ENCODE measurements at regions not wholly inside any gene's neighbourhood (a gene's known extent, or its start where the extent isn't known, plus 50 kb on each side); places are given as distances from the start of the nearest gene placed in this dataset.

GRCh38 chr3:187567021-187567420 lies 103.2 kb downstream of the SST start:
- DNase-seq (ENCODE audit: low spot score in 2 of 2, unreplicated experiment in 2 of 2), result no peak
- Mint-ChIP-seq H3K4me3 (no peak overlapping the region), H3K36me3 (no peaks in the 10 kb centered on the region), H3K27me3 (ENCODE audit: low read depth) (no peaks in the 10 kb centered on the region), H3K9me3 (no peaks in the 10 kb centered on the region), H3K27ac (peak overlapping the region; percentile 69), H3K4me1 (peaks cover 33% of the 10 kb centered on the region)
- TF ChIP-seq, protein P1, sequence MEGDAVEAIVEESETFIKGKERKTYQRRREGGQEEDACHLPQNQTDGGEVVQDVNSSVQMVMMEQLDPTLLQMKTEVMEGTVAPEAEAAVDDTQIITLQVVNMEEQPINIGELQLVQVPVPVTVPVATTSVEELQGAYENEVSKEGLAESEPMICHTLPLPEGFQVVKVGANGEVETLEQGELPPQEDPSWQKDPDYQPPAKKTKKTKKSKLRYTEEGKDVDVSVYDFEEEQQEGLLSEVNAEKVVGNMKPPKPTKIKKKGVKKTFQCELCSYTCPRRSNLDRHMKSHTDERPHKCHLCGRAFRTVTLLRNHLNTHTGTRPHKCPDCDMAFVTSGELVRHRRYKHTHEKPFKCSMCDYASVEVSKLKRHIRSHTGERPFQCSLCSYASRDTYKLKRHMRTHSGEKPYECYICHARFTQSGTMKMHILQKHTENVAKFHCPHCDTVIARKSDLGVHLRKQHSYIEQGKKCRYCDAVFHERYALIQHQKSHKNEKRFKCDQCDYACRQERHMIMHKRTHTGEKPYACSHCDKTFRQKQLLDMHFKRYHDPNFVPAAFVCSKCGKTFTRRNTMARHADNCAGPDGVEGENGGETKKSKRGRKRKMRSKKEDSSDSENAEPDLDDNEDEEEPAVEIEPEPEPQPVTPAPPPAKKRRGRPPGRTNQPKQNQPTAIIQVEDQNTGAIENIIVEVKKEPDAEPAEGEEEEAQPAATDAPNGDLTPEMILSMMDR (IDR thresholded peaks at IDR 0.05; ENCODE audit: unreplicated experiment), result no peak

DNA sequence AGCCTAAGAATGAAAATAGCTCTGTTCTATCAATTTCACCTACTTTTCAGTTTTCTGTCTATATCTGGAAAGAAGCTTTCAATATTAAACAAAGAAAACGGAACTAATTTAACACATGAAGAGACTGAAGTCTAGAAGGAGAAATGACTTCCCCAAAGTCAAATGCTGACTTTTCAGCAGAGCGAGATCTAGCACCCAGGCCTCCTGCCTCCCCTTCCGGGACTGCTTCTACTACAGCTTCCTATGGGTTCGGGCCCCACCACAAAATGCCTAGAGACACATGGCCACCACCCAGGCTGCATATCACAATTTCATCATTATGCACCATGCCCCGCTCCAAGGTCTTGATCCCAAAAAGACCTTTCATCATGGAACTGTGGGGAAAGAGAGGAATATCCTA lies 104.5 kb downstream of the SST start:
- Mint-ChIP-seq H3K36me3 (no peaks in the 10 kb centered on the region), H3K4me1 (peaks cover 31% of the 10 kb centered on the region), H3K27ac (no peak overlapping the region), H3K27me3 (ENCODE audit: low read depth) (no peaks in the 10 kb centered on the region), H3K4me3 (no peak overlapping the region), H3K9me3 (no peaks in the 10 kb centered on the region)
- no peak for DNase-seq (ENCODE audit: low spot score in 2 of 2, unreplicated experiment in 2 of 2)
- TF ChIP-seq, protein P1 (IDR thresholded peaks at IDR 0.05; ENCODE audit: unreplicated experiment), result no peak

DNA sequence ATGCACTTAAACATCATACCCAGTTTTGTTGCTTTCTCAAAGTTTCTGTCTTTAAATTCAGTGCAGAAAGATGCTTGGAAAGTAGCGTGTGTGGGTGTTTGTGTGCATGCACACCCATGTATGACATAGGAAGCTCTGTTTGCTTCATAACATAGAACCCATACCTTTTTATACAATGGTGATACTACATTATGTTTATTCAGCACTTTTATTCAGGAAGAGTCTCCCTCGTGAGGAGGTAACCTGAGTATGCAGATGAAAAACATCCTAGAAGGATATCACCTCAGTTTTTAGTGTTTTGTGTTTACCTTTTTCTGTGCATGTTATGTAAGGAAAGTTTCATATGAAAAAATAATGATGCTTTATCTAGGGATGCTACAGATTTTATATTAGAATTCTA lies 111.2 kb downstream of the SST start:
- H3K36me3 Mint-ChIP-seq, result no peaks in the 10 kb centered on the region
- no peak overlapping the region for H3K4me3 Mint-ChIP-seq
- no peak overlapping the region for H3K27ac Mint-ChIP-seq
- no peak for DNase-seq (ENCODE audit: low spot score in 2 of 2, unreplicated experiment in 2 of 2)
- H3K27me3 Mint-ChIP-seq (ENCODE audit: low read depth), result no peaks in the 10 kb centered on the region
- H3K9me3 Mint-ChIP-seq, result peaks cover 7% of the 10 kb centered on the region
- H3K4me1 Mint-ChIP-seq, result no peaks in the 10 kb centered on the region
- TF ChIP-seq, protein P1 (IDR thresholded peaks at IDR 0.05; ENCODE audit: unreplicated experiment), result no peak

GRCh38 chr3:187551416-187551815 lies 118.8 kb downstream of the SST start:
- no peak for DNase-seq (ENCODE audit: low spot score in 2 of 2, unreplicated experiment in 2 of 2)
- Mint-ChIP-seq H3K27me3 (ENCODE audit: low read depth) (peaks cover 18% of the 10 kb centered on the region), H3K4me3 (no peak overlapping the region), H3K36me3 (no peaks in the 10 kb centered on the region), H3K27ac (no peak overlapping the region), H3K4me1 (no peaks in the 10 kb centered on the region), H3K9me3 (peaks cover 3% of the 10 kb centered on the region)
- TF ChIP-seq, protein P1 (IDR thresholded peaks at IDR 0.05; ENCODE audit: unreplicated experiment), result no peak

DNA sequence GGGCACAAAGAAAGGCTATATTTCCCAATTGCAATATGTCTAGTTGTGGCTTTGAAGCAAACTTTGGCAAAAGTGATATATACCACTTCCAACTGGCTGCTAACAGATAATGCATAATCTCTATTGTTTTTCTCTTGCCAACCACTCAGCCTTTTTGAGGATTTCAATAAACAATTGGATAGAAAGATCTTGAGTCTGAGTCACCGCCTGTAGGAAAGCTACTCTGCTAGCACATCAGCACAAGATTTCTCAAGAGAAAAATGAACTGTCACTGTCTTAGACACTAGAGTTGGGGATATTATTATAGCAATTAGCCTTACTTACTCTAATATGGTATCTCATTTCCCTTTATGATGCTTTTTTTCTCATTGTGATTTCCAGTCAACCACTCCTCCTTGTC lies 119.7 kb downstream of the SST start:
- no peaks in the 10 kb centered on the region for H3K9me3 Mint-ChIP-seq
- no peak overlapping the region for H3K4me3 Mint-ChIP-seq
- DNase-seq (ENCODE audit: low spot score in 2 of 2, unreplicated experiment in 2 of 2), result no peak
- no peaks in the 10 kb centered on the region for H3K4me1 Mint-ChIP-seq
- H3K27ac Mint-ChIP-seq, result no peak overlapping the region
- H3K27me3 Mint-ChIP-seq (ENCODE audit: low read depth), result peaks cover 21% of the 10 kb centered on the region
- H3K36me3 Mint-ChIP-seq, result no peaks in the 10 kb centered on the region
- TF ChIP-seq, protein P1 (IDR thresholded peaks at IDR 0.05; ENCODE audit: unreplicated experiment), result no peak

- no peak for DNase-seq (ENCODE audit: low spot score in 2 of 2, unreplicated experiment in 2 of 2)
- Mint-ChIP-seq H3K27me3 (ENCODE audit: low read depth) (peaks cover 21% of the 10 kb centered on the region), H3K27ac (no peak overlapping the region), H3K36me3 (no peaks in the 10 kb centered on the region), H3K4me1 (no peaks in the 10 kb centered on the region), H3K4me3 (no peak overlapping the region), H3K9me3 (no peaks in the 10 kb centered on the region)
- TF ChIP-seq, protein P1 (IDR thresholded peaks at IDR 0.05; ENCODE audit: unreplicated experiment), result no peak
Measured at GRCh38 chr3:187545366-187545765, 124.8 kb downstream of the SST start.

All from mesothelial cell of epicardium (in vitro differentiated cells).